RWPE2 (cell line): ENCODE measurements at regions not wholly inside any gene's neighbourhood (a gene's known extent, or its start where the extent isn't known, plus 50 kb on each side); places are given as distances from the start of the nearest gene placed in this dataset.

Source experiments
- ATAC-seq: fragments of 200-7000 bp; cut with Tn5 transposase; 3 replicates; pipeline ENCODE4 v1.9.1; 2021; ENCODE audit warnings: low read depth
- DNase-seq: peaks from one replicate; pipeline ENCODE4 v3.0.0-alpha.2; 2020; ENCODE audit warnings: low spot score
- H3K27ac ChIP-seq: fragments of 450-650 bp; 2 replicates; pipeline ENCODE4 v1.5.1; 2017; ENCODE audit warnings: mild to moderate bottlenecking; ENCODE audit not compliant: poor library complexity, severe bottlenecking
- H3K27me3 ChIP-seq: fragments of 250-450 bp; sonication (Bioruptor Pico); 2 replicates; pipeline ENCODE4 v1.5.1; 2021; ENCODE audit warnings: mild to moderate bottlenecking, moderate library complexity; ENCODE audit not compliant: insufficient read depth, poor library complexity, severe bottlenecking
- H3K36me3 ChIP-seq: fragments of 250-450 bp; sonication (Bioruptor Pico); 2 replicates; pipeline ENCODE4 v1.5.1; 2020; ENCODE audit warnings: low read depth, mild to moderate bottlenecking, moderate library complexity
- H3K4me1 ChIP-seq: fragments of 250-450 bp; sonication (Bioruptor Pico); 2 replicates; pipeline ENCODE4 v1.5.1; 2021; ENCODE audit warnings: mild to moderate bottlenecking, moderate library complexity; ENCODE audit not compliant: insufficient read depth, poor library complexity, severe bottlenecking
- H3K4me3 ChIP-seq: fragments of 250-450 bp; sonication (Bioruptor Pico); 2 replicates; pipeline ENCODE4 v1.5.1; 2021; ENCODE audit warnings: mild to moderate bottlenecking, moderate library complexity; ENCODE audit not compliant: severe bottlenecking
- H3K9me3 ChIP-seq: fragments of 250-450 bp; sonication (Bioruptor Pico); 2 replicates; pipeline ENCODE4 v1.5.1; 2021; ENCODE audit warnings: mild to moderate bottlenecking, moderate library complexity; ENCODE audit not compliant: severe bottlenecking
- CTCF ChIP-seq: fragments of 450-650 bp; IDR thresholded peaks from one replicate; pipeline ENCODE4 v1.5.1; 2017; ENCODE audit warnings: mild to moderate bottlenecking, moderate library complexity; ENCODE audit not compliant: poor library complexity, severe bottlenecking

DNA sequence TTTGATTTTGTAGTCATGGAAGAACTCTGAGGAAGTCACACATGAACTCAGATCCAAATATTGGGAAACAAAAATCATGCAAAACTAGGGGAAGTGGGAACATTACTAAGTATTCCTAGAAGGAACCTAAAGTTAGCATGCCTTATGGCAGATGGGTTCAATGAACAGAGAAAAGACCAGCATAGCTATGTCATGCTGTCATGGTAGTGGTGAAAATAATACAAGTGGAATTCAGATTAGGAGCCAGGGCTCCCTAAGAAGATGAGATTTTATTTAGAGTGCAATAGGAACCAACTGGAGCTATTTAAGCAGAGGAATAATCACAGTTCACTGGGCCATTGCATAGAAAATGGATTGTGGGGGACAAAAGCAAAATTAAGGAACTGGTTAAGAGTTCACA, 134.0 kb downstream of the DIO2 start:
- Histone ChIP-seq H3K4me3 (no peak overlapping the region), H3K27ac (no peak overlapping the region), H3K27me3 (no peaks in the 10 kb centered on the region), H3K9me3 (no peaks in the 10 kb centered on the region), H3K4me1 (no peaks in the 10 kb centered on the region), H3K36me3 (no peaks in the 10 kb centered on the region)
- TF ChIP-seq CTCF: no peak
- no peak for ATAC-seq
- no peak for DNase-seq

DNA sequence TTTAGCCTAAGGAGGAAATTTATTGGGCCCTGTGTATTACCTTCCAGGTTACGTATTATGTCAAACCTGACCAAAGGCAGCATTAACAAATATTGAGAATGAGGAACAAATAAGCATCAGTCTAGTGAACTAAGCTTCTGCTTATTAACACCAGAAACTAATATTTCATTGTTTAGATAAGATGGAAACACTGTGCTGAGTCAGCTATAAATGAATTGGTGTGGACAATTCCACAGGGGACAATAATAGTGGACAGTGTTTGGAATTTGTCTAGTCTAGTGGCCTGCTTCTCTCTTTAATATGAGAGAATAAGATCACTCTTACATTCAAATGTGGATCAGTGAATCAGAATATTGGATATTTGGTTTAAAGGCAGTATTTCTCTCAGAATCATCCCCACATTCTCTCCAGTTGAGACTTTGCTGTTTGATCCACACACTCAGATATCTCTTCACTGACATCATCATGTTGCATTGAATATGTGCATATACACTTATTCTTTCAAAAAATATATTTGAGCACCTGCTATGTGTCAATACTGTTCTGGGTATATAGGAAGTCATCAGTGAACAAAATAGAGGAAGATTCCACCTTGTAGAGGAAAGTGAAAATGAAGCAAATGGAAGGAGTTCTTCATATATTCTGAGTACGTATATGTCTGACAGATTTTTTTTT, 136.3 kb downstream of the DIO2 start:
- Histone ChIP-seq H3K27ac (no peak overlapping the region), H3K36me3 (no peaks in the 10 kb centered on the region), H3K4me3 (no peak overlapping the region), H3K9me3 (no peaks in the 10 kb centered on the region), H3K4me1 (no peaks in the 10 kb centered on the region), H3K27me3 (no peaks in the 10 kb centered on the region)
- ATAC-seq: no peak
- DNase-seq: no peak
- no peak for TF ChIP-seq CTCF

DNA sequence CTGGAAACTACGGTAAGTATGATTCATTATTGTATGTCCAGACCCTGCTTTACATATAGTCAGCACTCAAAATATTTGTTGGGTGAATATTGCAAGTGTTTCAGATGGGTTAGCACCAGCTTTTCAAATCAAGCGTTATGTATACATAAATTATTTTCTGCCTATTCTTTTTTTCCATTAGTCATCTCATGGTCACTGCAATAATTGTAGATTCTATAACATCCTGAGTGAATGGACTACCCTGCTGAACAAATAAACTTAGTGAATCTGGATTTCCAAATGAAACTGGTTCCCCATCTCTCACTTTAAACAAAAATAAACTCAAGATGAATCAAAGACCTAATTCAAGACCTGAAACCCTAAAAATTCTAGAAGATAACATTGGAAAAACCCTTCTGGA, 152.3 kb downstream of the DIO2 start:
- H3K9me3 ChIP-seq: no peaks in the 10 kb centered on the region
- H3K36me3 ChIP-seq: no peaks in the 10 kb centered on the region
- no peak for DNase-seq
- ATAC-seq: no peak
- H3K4me3 ChIP-seq: no peak overlapping the region
- no peak overlapping the region for H3K27ac ChIP-seq
- no peaks in the 10 kb centered on the region for H3K4me1 ChIP-seq
- H3K27me3 ChIP-seq: peaks cover 3% of the 10 kb centered on the region
- no peak for TF ChIP-seq CTCF

DNA sequence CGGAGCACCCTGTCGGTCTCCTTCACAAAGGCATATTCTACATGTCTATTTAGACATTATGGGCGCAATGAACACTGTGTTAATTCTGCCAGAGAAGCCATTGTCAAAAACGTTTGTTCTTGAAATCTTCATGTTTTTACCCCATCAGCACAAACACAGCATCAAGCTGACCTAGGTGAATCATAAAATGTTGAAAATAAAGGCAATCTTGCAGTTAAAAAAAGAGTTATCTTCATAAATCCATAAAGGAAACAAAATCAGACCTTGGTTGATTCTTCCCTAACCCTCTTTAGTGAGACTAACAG, 154.9 kb downstream of the DIO2 start:
- no peak overlapping the region for H3K4me3 ChIP-seq
- no peaks in the 10 kb centered on the region for H3K4me1 ChIP-seq
- TF ChIP-seq CTCF: peak; percentile 74
- H3K9me3 ChIP-seq: no peaks in the 10 kb centered on the region
- ATAC-seq (no peak), DNase-seq (no peak)
- H3K36me3 ChIP-seq: no peaks in the 10 kb centered on the region
- peaks cover 3% of the 10 kb centered on the region for H3K27me3 ChIP-seq
- no peak overlapping the region for H3K27ac ChIP-seq

- peak; percentile 93 for TF ChIP-seq CTCF
- Histone ChIP-seq H3K27ac (no peak overlapping the region), H3K9me3 (no peaks in the 10 kb centered on the region), H3K4me1 (no peaks in the 10 kb centered on the region), H3K36me3 (no peaks in the 10 kb centered on the region), H3K27me3 (peaks cover 3% of the 10 kb centered on the region), H3K4me3 (no peak overlapping the region)
- ATAC-seq (peak; percentile 69), DNase-seq (no peak)
These were observed 155.4 kb downstream of the DIO2 start for GRCh38 chr14:80055667-80056496.
